OCI-LY7 (cell line): ENCODE measurements at regions not wholly inside any gene's neighbourhood (a gene's known extent, or its start where the extent isn't known, plus 50 kb on each side); places are given as distances from the start of the nearest gene placed in this dataset.

Source experiments
- BruUV-seq: library from RNA; stranded (reverse); fragments of 400-500 nt; replicated peaks from 2 replicates; lab custom pipeline; 2021; lab: Mats Ljungman, UMichigan
- CTCF ChIA-PET: fragments of 300-600 bp; sonication (Branson Sonifier 250); formaldehyde crosslinking; loops from one replicate; lab custom pipeline; 2022; ENCODE audit warnings: antibody characterized with exemption; ENCODE audit not compliant: unreplicated experiment; lab: Charles Lee
- POLR2A ChIA-PET: fragments of 300-600 bp; sonication (Branson Sonifier 250); formaldehyde crosslinking; loops from one replicate; lab custom pipeline; 2022; ENCODE audit warnings: antibody characterized with exemption; lab: Charles Lee
- DNase-seq: peaks from one replicate; pipeline ENCODE4 v3.0.0-alpha.2; 2015; ENCODE audit warnings: low spot score
- H2AFZ ChIP-seq: fragments of 200-600 bp; sonication (generic), shearing (Covaris generic); 2 replicates; pipeline ENCODE4 v1.6.1; 2014; ENCODE audit warnings: mild to moderate bottlenecking, antibody characterized with exemption, low read length, moderate library complexity
- H3K27ac ChIP-seq: fragments of 200-600 bp; sonication (generic); 2 replicates; pipeline ENCODE4 v1.5.1; 2014; ENCODE audit warnings: mixed run types, low read depth, mild to moderate bottlenecking, moderate library complexity, low read length, inconsistent platforms; ENCODE audit not compliant: poor library complexity, severe bottlenecking
- H3K36me3 ChIP-seq: fragments of 200-600 bp; sonication (generic); 2 replicates; pipeline ENCODE4 v1.6.1; 2014; ENCODE audit warnings: mild to moderate bottlenecking, antibody characterized with exemption, low read length, moderate library complexity, mixed read lengths; ENCODE audit not compliant: insufficient read depth
- H3K4me1 ChIP-seq: fragments of 200-600 bp; sonication (generic); 2 replicates; pipeline ENCODE4 v1.5.1; 2014; ENCODE audit warnings: mild to moderate bottlenecking, low read length; ENCODE audit not compliant: insufficient read depth, poor library complexity, severe bottlenecking
- H3K4me2 ChIP-seq: fragments of 200-600 bp; sonication (generic); 2 replicates; pipeline ENCODE4 v1.6.1; 2014; ENCODE audit warnings: mild to moderate bottlenecking, low read length
- H3K4me3 ChIP-seq: fragments of 200-600 bp; sonication (generic); 2 replicates; pipeline ENCODE4 v1.5.1; 2014; ENCODE audit warnings: mild to moderate bottlenecking, low read depth, low read length; ENCODE audit not compliant: poor library complexity, severe bottlenecking
- H3K79me2 ChIP-seq: fragments of 200-600 bp; sonication (generic); 2 replicates; pipeline ENCODE4 v1.6.1; 2016; ENCODE audit warnings: low read depth, mild to moderate bottlenecking, low read length, moderate library complexity, mixed read lengths; ENCODE audit not compliant: insufficient read depth
- H3K9me2 ChIP-seq: fragments of 200-600 bp; sonication (generic); 2 replicates; pipeline ENCODE4 v1.6.1; 2016; ENCODE audit warnings: mild to moderate bottlenecking, low read length, mixed read lengths; ENCODE audit not compliant: insufficient read depth
- H3K9me3 ChIP-seq: fragments of 200-600 bp; sonication (generic); 2 replicates; pipeline ENCODE4 v1.6.1; 2014; ENCODE audit warnings: mild to moderate bottlenecking, mixed run types, low read length, mixed read lengths
- H4K20me1 ChIP-seq: fragments of 200-600 bp; sonication (generic); 2 replicates; pipeline ENCODE4 v1.6.1; 2014; ENCODE audit warnings: mild to moderate bottlenecking, antibody characterized with exemption, low read length, moderate library complexity, mixed read lengths; ENCODE audit not compliant: insufficient read depth
- EZH2phosphoT487 ChIP-seq: fragments of 200-600 bp; sonication (generic); IDR thresholded peaks from 2 replicates; pipeline ENCODE4 v1.6.1; 2018; ENCODE audit warnings: low read depth, borderline replicate concordance, mild to moderate bottlenecking, mixed run types, antibody characterized with exemption, low read length, moderate library complexity, mixed read lengths
- intact Hi-C: fragments of 100-400 bp; cut with micrococcal nuclease; formaldehyde crosslinking; loops from one replicate; pipeline ENCODE4 v1.10.0; 2022; ENCODE audit not compliant: unreplicated experiment
- TF ChIP-seq, protein P1 (sequence below): fragments of 200-600 bp; sonication (generic); conservative IDR thresholded peaks from 2 replicates; pipeline ENCODE4 v1.5.1; 2014; ENCODE audit warnings: mild to moderate bottlenecking, antibody characterized with exemption, low read length, moderate library complexity, mixed read lengths

DNA sequence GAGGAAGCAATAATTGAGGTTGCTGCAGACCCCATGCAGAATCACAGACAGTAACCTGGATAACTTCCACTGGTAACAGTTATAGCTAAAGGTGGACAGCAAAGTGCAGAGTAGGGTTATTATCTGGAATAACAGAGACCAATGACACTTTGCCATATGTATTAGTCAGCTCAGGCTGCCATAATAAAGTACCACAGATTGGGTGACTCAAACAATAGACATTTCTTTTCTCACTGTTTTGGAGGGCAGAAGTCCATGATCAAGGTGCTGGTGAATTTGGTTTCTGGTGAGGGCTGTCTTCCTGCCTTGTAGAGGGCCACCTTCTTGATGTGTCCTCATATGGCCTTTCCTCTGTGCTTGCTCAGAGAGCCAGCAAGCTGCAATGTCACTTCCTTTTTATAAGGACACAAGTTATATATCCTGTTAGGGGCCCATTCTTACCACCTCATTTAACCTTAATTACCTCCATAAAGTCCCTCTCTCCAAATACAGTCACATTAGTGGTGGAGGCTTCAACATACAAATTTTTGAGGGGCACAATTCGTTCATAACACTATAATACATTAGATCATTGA, 191.0 kb upstream of the LRP1B start:
- Histone ChIP-seq H3K4me3 (no peak overlapping the region), H3K4me1 (no peaks in the 10 kb centered on the region), H3K36me3 (no peaks in the 10 kb centered on the region), H3K27ac (no peak overlapping the region), H3K4me2 (no peak overlapping the region), H3K79me2 (no peaks in the 10 kb centered on the region), H2AFZ (no peak overlapping the region), H3K9me2 (no peaks in the 10 kb centered on the region), H3K9me3 (no peaks in the 10 kb centered on the region), H4K20me1 (no peaks in the 10 kb centered on the region)
- ChIA-PET POLR2A (no interaction called here), CTCF (no interaction called here)
- intact Hi-C loops = no loop called here
- DNase-seq = no peak
- BruUV-seq = no TSS peak
- TF ChIP-seq, protein P1, sequence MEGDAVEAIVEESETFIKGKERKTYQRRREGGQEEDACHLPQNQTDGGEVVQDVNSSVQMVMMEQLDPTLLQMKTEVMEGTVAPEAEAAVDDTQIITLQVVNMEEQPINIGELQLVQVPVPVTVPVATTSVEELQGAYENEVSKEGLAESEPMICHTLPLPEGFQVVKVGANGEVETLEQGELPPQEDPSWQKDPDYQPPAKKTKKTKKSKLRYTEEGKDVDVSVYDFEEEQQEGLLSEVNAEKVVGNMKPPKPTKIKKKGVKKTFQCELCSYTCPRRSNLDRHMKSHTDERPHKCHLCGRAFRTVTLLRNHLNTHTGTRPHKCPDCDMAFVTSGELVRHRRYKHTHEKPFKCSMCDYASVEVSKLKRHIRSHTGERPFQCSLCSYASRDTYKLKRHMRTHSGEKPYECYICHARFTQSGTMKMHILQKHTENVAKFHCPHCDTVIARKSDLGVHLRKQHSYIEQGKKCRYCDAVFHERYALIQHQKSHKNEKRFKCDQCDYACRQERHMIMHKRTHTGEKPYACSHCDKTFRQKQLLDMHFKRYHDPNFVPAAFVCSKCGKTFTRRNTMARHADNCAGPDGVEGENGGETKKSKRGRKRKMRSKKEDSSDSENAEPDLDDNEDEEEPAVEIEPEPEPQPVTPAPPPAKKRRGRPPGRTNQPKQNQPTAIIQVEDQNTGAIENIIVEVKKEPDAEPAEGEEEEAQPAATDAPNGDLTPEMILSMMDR = no peak
- TF ChIP-seq EZH2phosphoT487 = no peak

DNA sequence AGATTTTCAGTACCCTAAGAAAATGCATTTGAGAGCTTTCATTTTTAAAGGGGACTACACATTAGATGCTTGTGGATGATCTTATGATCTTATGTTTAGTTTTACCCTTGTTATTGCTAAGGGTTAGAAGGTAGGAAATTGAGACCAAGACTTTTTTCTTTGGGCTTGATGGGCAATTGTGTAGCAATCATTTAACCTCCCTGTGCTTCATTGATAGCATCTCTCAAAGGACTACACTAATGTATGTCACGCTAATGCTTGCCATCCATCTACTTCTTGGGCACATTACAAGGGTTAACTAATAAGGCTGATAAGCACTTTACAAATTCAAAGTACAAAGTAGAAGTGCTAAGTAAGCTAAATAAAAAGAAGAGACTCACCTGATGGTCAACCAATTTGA, 189.3 kb upstream of the LRP1B start:
- H3K4me1 ChIP-seq = no peaks in the 10 kb centered on the region
- ChIA-PET POLR2A (interaction anchor here (0.5 to 0.8 kb wide), 2 partner anchors 12 to 360 kb away, joined by 3 read pairs; no protein-coding TSS in a partner anchor), CTCF (no interaction called here)
- H3K9me2 ChIP-seq = no peaks in the 10 kb centered on the region
- no peak overlapping the region for H2AFZ ChIP-seq
- no peaks in the 10 kb centered on the region for H4K20me1 ChIP-seq
- H3K9me3 ChIP-seq = no peaks in the 10 kb centered on the region
- no peak overlapping the region for H3K4me3 ChIP-seq
- no peak overlapping the region for H3K4me2 ChIP-seq
- no TSS peak for BruUV-seq
- intact Hi-C loops = no loop called here
- H3K79me2 ChIP-seq = no peaks in the 10 kb centered on the region
- no peak for TF ChIP-seq EZH2phosphoT487
- TF ChIP-seq, protein P1 = no peak
- no peak for DNase-seq
- H3K27ac ChIP-seq = no peak overlapping the region
- H3K36me3 ChIP-seq = no peaks in the 10 kb centered on the region

DNA sequence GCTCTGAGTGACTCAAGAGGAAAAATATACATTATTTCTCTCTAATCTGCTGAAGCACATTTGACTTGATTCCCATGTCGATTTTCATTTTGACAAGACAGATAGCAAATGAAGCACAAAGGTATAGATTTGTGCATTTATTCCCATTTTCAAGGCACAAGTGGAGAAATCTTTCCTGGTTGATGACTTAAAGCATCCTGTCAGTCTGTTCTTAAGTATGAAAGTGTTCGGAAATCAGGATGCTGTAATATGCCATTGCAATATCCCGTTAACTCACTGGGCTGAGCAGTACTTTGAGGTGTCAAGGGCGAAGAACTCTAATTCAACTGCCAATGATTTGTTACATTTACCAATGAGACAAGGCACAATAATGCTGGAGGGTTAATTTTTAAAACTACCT, 185.2 kb upstream of the LRP1B start:
- no peak overlapping the region for H3K4me2 ChIP-seq
- no peaks in the 10 kb centered on the region for H3K4me1 ChIP-seq
- ChIA-PET CTCF (no interaction called here), POLR2A (interaction anchor here (0.7 kb wide), 1 partner anchor 1343 kb away, joined by 4 read pairs; no protein-coding TSS in a partner anchor)
- no peaks in the 10 kb centered on the region for H3K9me3 ChIP-seq
- no peak overlapping the region for H3K4me3 ChIP-seq
- no peaks in the 10 kb centered on the region for H3K9me2 ChIP-seq
- no peaks in the 10 kb centered on the region for H4K20me1 ChIP-seq
- no TSS peak for BruUV-seq
- no peaks in the 10 kb centered on the region for H3K79me2 ChIP-seq
- TF ChIP-seq, protein P1 = no peak
- no peak for TF ChIP-seq EZH2phosphoT487
- H3K36me3 ChIP-seq = no peaks in the 10 kb centered on the region
- intact Hi-C loops = no loop called here
- no peak for DNase-seq
- H3K27ac ChIP-seq = no peak overlapping the region
- no peak overlapping the region for H2AFZ ChIP-seq
